Transverse colon (tissue), 4 donors: ENCODE measurements at regions not wholly inside any gene's neighbourhood (a gene's known extent, or its start where the extent isn't known, plus 50 kb on each side); places are given as distances from the start of the nearest gene placed in this dataset.
A peak's percentile ranks its signal among the peaks of the same experiment; 100 is the strongest.
"Not testable (repeated sequence)": the region's sequence is repeated elsewhere in the genome, so short reads cannot be mapped to it uniquely, and the experiment has no call there.

Experiments
- DNase-seq: peaks from one replicate; pipeline ENCODE4 v3.0.0-alpha.2; 2019
- H3K27ac ChIP-seq, 4 donors: fragments of 200-600 bp; sonication (generic); 2 replicates each; pipeline ENCODE4 v1.5.1; 2016 to 2018; ENCODE audit warnings: inconsistent platforms in 4 of 4
- H3K27me3 ChIP-seq: fragments of 200-600 bp; sonication (generic); 2 replicates; pipeline ENCODE4 v1.5.1; 2017; ENCODE audit warnings: inconsistent platforms
- H3K36me3 ChIP-seq, 4 donors: fragments of 200-600 bp; sonication (generic); 2 replicates each; pipeline ENCODE4 v1.5.1; 2017 to 2019; ENCODE audit warnings: inconsistent platforms in 4 of 4
- H3K4me1 ChIP-seq, 4 donors: fragments of 200-600 bp; sonication (generic); 2 replicates each; pipeline ENCODE4 v1.5.1; 2017 to 2020; ENCODE audit warnings: inconsistent platforms in 4 of 4
- H3K4me3 ChIP-seq, 4 donors: fragments of 200-600 bp; sonication (generic); 1 replicate in 1 of 4; 2 replicates in 3 of 4; pipeline versions ENCODE4 v1.5.1 to v1.6.1; 2017 to 2019; ENCODE audit warnings: inconsistent platforms in 4 of 4
- H3K9me3 ChIP-seq, 2 donors: fragments of 200-600 bp; sonication (generic); 2 replicates each; pipeline ENCODE4 v1.5.1; 2017 to 2019; ENCODE audit warnings: inconsistent platforms in 2 of 2
- CTCF ChIP-seq, 5 experiments: fragments of 200-600 bp in 3 of 5; fragments of 450-650 bp in 2 of 5; sonication (generic) in 3 of 5; IDR thresholded peaks; 1 replicate in 2 of 5; 2 replicates in 3 of 5; pipeline ENCODE4 v1.5.1; 2016 to 2017; ENCODE audit warnings: antibody characterized with exemption in 5 of 5, inconsistent platforms in 3 of 5, mild to moderate bottlenecking in 2 of 5, moderate library complexity in 1 of 5
- EP300 ChIP-seq: sonication (generic); formaldehyde crosslinking; IDR thresholded peaks from one replicate; pipeline ENCODE4 v1.6.1; 2017; ENCODE audit warnings: antibody characterized with exemption, low read depth
- POLR2A ChIP-seq: fragments of 450-650 bp; IDR thresholded peaks from one replicate; pipeline ENCODE4 v1.6.1; 2016; ENCODE audit warnings: antibody characterized with exemption, mild to moderate bottlenecking, moderate library complexity
- POLR2AphosphoS5 ChIP-seq, 3 donors: sonication (generic); formaldehyde crosslinking; IDR thresholded peaks; one replicate each; pipeline ENCODE4 v1.6.1; 2016; ENCODE audit warnings: antibody characterized with exemption in 3 of 3
- WGBS, 2 donors: methylation state at CpG; one replicate each; pipeline ENCODE4 v1.1.5; 2018; ENCODE audit warnings: low coverage in 1 of 2; 5-methylcytosine and 5-hydroxymethylcytosine counted together
- in situ Hi-C, 4 donors: fragments of 200-750 bp; cut with MboI; loops; one replicate each; pipeline versions ENCODE4 v1.15.0 to v1.15.1; 2017; ENCODE audit warnings: low sequenced_read_pairs in 3 of 4, low pct_ligation_motif_present in 1 of 4, low pct_unique_long_range_greater_than_20kb in 1 of 4
- intact Hi-C: fragments of 100-400 bp; cut with DNase I; formaldehyde crosslinking; loops from one replicate; pipeline ENCODE4 v1.15.1; 2023; ENCODE audit warnings: low total_unique reads

DNA sequence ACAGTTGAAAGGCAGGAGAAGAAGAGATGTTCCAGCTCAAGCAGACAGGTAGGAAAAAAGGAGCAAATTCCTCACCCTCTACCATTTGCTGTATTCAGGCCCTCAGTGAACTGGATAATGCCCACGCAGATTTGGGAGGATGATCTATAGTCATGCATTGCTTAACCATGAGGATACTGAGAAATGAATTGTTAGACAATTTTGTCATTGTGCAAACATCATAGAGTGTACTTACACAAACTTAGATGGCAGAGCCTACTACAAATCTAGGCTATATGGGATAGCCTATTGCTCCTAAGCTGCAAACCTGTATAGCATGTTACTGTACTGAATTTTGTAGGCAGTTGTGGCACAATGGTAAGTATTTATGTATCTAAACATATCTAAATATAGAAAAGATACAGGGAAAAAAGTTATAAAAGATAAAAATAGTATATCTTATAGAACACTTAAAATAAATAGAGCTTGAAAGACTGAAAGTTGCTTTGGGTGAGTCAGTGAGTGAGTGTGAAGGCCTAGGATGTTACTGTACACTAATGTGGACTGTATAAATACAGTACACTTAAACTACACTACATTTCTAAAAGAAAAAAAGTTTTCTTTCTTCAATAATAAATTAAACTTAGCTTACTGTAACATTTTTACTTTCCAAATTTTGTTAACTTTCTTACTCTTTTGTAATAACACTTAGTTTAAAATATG is 672.3 kb downstream of the UTRN start:
- no peaks in the 10 kb centered on the region for H3K27me3 ChIP-seq
- DNase-seq = no peak
- in situ Hi-C loops (no loop called here), intact Hi-C loops (no loop called here)
- WGBS, 2 donors = 93 to 100% methylated on average over 1 of the region's 1 CpG
- H3K9me3 ChIP-seq = no peaks in the 10 kb centered on the region
- no peak overlapping the region for H3K4me3 ChIP-seq
- no peaks in the 10 kb centered on the region for H3K36me3 ChIP-seq
- no peak overlapping the region for H3K27ac ChIP-seq
- H3K4me1 ChIP-seq = no peaks in the 10 kb centered on the region
- TF ChIP-seq POLR2A (no peak), CTCF (IDR thresholded peaks at IDR 0.05) (no peak), EP300 (no peak), POLR2AphosphoS5 (IDR thresholded peaks at IDR 0.05) (no peak)

DNA sequence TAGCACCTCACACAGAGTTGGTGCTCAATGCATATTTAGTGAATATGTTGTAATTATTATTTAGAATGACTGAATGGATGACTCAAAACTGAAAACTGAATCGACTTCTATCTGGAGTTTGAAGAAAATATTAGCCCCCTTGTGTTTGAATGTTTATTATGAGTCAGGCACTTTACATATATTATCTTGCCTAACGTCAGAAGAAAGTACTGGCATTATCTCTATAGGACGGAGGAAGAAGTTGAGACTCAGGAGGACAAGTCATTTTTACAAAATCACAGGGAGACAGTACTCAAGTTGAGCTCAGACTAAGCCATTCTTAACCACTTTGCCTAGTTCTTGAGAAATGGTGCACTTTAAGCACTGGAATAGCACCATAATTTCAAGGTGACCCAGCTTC is 684.0 kb downstream of the UTRN start:
- in situ Hi-C loops (no loop called here), intact Hi-C loops (no loop called here)
- H3K4me1 ChIP-seq = no peaks in the 10 kb centered on the region
- H3K27me3 ChIP-seq = no peaks in the 10 kb centered on the region
- no peak for DNase-seq
- H3K4me3 ChIP-seq = no peak overlapping the region
- 66 to 77% methylated on average over 3 of the region's 3 CpGs for WGBS, 2 donors
- H3K27ac ChIP-seq = no peak overlapping the region
- no peaks in the 10 kb centered on the region for H3K36me3 ChIP-seq
- no peaks in the 10 kb centered on the region for H3K9me3 ChIP-seq
- TF ChIP-seq POLR2AphosphoS5 (IDR thresholded peaks at IDR 0.05) (no peak), EP300 (no peak), POLR2A (no peak), CTCF (IDR thresholded peaks at IDR 0.05) (no peak)

GRCh38 chr6:144969602-144970272 is 684.6 kb downstream of the UTRN start:
- no peak overlapping the region for H3K4me3 ChIP-seq
- intact Hi-C loops (no loop called here), in situ Hi-C loops (no loop called here)

GRCh38 chr6:144977250-144977864 is 692.2 kb downstream of the UTRN start:
- H3K27me3 ChIP-seq, intact Hi-C loops, in situ Hi-C loops, H3K4me1 ChIP-seq, H3K9me3 ChIP-seq, H3K36me3 ChIP-seq: not testable (repeated sequence)
- DNase-seq = peak; percentile 78
- H3K4me3 ChIP-seq = peak overlapping the region in 1 of 4 donors; percentile 2
- 29% methylated on average over 8 of the region's 8 CpGs; no CpG with 5 or more reads in 1 of the 2 donors for WGBS, 2 donors
- H3K27ac ChIP-seq = peak overlapping the region; percentile 14 to 62 (median 43)

More at GRCh38 chr6:144969602-144970272, 684.6 kb downstream of the UTRN start:
- Histone ChIP-seq H3K27me3 (no peaks in the 10 kb centered on the region), H3K9me3 (no peaks in the 10 kb centered on the region), H3K4me1 (no peaks in the 10 kb centered on the region), H3K36me3 (no peaks in the 10 kb centered on the region), H3K27ac (no peak overlapping the region)
- no peak for DNase-seq
- TF ChIP-seq EP300 = no peak
- no peak for TF ChIP-seq CTCF (IDR thresholded peaks at IDR 0.05)
- no peak for TF ChIP-seq POLR2AphosphoS5 (IDR thresholded peaks at IDR 0.05)
- TF ChIP-seq POLR2A = no peak
- WGBS, 2 donors = 82 to 100% methylated on average over 4 to 6 of the region's 6 CpGs
